Right ventricle myocardium superior (tissue), 1 donor: ENCODE measurements at regions not wholly inside any gene's neighbourhood (a gene's known extent, or its start where the extent isn't known, plus 50 kb on each side); places are given as distances from the start of the nearest gene placed in this dataset.

Experiments
- ATAC-seq: fragments of 200-7000 bp; cut with Tn5 transposase; one replicate; pipeline ENCODE4 v1.9.1; 2020; ENCODE audit warnings: mild to moderate bottlenecking; ENCODE audit not compliant: poor library complexity
- DNase-seq: peaks from one replicate; pipeline ENCODE4 v3.0.0-alpha.2; 2020
- intact Hi-C: fragments of 100-400 bp; cut with DNase I; formaldehyde crosslinking; loops from one replicate; pipeline ENCODE4 v1.11.2; 2022
- donor health status: DM: no; HTN: yes; CAD: no; lungs with severe emphysema.

GRCh38 chr7:15747301-15747700 is 60.8 kb upstream of the MEOX2 start:
- peak; percentile 90 for ATAC-seq
- peak; percentile 41 for DNase-seq
- intact Hi-C loops, result no loop called here

GRCh38 chr7:15743926-15744480 is 57.5 kb upstream of the MEOX2 start:
- no peak for DNase-seq
- intact Hi-C loops, result no loop called here
- no peak for ATAC-seq

GRCh38 chr7:15737601-15738000 is 51.1 kb upstream of the MEOX2 start:
- ATAC-seq, result no peak
- no peak for DNase-seq
- intact Hi-C loops, result no loop called here
